Right ventricle myocardium superior (tissue), 1 donor: ENCODE measurements at regions not wholly inside any gene's neighbourhood (a gene's known extent, or its start where the extent isn't known, plus 50 kb on each side); places are given as distances from the start of the nearest gene placed in this dataset.
A peak's percentile ranks its signal among the peaks of the same experiment; 100 is the strongest.

Experiments
- ATAC-seq: fragments of 200-7000 bp; cut with Tn5 transposase; one replicate; pipeline ENCODE4 v1.9.1; 2020; ENCODE audit warnings: mild to moderate bottlenecking; ENCODE audit not compliant: poor library complexity
- DNase-seq: peaks from one replicate; pipeline ENCODE4 v3.0.0-alpha.2; 2020
- intact Hi-C: fragments of 100-400 bp; cut with DNase I; formaldehyde crosslinking; loops from one replicate; pipeline ENCODE4 v1.11.2; 2022
- donor health status: DM: no; HTN: yes; CAD: no; lungs with severe emphysema.

DNA sequence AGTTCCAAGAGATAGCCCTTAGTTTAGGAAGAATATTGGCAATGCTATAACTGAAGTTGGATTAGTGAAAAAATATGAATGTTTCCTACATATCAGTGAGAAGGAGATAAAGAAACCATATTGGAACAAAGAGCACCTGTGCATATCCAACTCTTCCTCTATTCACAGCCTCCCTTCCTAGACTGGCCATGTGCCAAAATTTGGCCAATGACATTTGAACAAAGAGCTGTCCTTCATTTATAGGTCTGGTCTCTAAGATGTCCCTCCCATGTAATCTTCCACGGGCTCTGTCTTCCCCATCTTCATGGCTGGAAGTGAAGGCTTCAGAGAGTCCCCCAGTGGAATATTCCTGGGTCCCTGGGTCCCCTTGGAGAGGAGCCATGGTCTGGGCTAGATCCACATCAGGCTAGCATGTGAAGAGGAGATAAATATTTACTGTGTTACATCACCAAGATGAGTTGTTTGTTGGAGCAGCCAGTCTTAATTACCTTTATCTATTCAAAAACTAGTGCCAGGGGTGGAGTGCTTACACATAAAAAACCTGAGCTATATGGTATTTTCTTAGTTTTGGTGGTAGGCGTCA is 190.0 kb upstream of the S1PR3 start:
- ATAC-seq, result no peak
- no peak for DNase-seq
- intact Hi-C loops, result no loop called here

DNA sequence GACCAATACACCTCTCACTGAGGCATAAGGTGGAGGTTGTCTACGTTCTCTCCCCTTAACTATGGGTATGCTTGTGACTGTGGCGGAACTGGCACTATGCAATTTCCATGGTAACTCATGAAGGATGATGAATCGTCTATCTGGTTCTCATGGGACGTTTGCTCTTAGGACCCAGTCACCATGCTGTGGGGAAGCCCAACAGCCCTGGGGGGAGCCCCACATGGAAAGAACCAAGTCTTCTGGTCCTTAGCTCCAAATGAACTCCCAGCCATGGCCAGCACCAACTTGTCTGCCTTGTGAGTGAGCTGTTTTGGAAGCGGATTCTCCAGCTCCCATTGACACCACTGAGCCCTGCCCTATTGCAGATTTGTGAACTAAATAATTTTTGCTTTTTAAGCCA is 188.7 kb upstream of the S1PR3 start:
- ATAC-seq (no peak), DNase-seq (no peak)
- intact Hi-C loops, result no loop called here

GRCh38 chr9:88803546-88804253 is 187.6 kb upstream of the S1PR3 start:
- no peak for ATAC-seq
- intact Hi-C loops, result no loop called here
- DNase-seq, result no peak

DNA sequence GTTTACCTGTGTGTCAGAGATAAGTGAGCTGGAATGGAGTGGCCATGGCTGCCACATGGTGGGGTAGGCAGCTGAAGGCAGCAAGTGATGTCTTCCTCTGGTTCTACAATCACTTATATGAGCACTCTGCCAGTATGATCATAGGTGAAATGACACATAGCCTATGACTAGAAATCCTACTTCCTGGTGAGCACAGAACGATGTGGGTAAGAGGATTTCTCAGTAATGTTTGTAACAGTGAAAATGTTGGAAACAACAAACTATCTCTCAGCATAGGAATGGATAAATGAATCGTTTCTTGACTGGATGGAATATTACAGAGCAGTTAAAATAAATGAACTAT is 187.0 kb upstream of the S1PR3 start:
- no peak for ATAC-seq
- no peak for DNase-seq
- intact Hi-C loops, result no loop called here

DNA sequence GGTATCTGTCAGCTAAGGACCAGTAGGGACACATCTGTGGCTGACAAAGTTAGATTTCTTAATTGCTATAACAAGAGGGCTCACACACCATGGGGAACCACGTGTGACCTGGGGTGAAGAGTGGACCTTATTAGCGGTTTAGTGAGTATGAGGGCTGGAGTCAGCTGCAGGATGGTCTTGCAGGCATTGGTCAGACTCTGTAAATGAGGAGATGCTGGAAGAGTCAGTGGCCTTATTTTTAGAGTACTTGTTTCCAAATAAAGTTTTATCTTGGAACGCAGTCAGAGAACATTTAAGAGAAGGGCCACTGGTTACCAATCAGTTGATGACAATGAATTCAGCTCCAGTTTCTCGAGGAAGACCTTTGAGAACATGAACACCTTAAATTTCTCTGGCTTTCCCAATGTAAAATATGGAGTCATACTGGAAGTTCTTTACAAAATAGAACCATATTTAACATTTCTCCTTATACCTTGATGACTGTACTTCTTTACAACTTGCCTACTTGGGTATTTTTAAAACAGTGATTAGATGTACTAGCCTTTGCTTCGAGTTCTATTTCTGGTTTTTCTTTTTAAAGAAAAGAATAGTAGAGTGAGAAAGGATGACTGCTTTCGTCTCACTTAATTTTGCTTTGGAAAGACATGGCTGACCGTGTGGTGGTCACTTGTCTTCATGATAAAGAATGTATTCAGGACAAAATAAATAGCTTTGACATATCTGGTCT is 185.9 kb upstream of the S1PR3 start:
- intact Hi-C loops, result no loop called here

DNA sequence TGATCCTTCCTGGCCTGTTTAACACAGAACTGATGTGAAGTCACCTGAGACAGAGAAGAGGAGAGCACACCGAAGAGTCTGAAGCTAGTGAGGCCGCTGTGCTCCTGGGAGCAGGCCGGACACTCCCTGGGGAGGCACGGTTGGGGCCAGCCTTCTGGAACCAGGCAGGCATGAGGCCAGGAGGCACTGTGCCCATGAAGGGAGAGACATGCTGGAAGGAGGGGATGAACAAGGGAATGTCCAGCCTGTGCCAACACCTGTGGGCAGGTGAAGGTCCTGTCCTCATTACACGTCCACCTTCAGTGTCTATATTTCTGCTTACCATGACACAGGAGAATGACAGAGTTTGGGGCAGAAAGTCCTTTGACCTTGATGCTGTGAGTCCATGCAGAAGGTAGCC is 183.8 kb upstream of the S1PR3 start:
- DNase-seq (no peak), ATAC-seq (no peak)

More for the DNA sequence above, 185.9 kb upstream of the S1PR3 start:
- DNase-seq (no peak), ATAC-seq (peak; percentile 74)

GRCh38 chr9:88808019-88808656 is 183.1 kb upstream of the S1PR3 start:
- ATAC-seq (no peak), DNase-seq (no peak)
- intact Hi-C loops, result no loop called here

More for the DNA sequence above, 183.8 kb upstream of the S1PR3 start:
- intact Hi-C loops, result no loop called here

- ATAC-seq (no peak), DNase-seq (no peak)
- intact Hi-C loops, result no loop called here
Measured at GRCh38 chr9:88808761-88809354, 182.4 kb upstream of the S1PR3 start.

GRCh38 chr9:88809355-88810161 is 181.7 kb upstream of the S1PR3 start:
- intact Hi-C loops, result no loop called here
- DNase-seq (no peak), ATAC-seq (peak; percentile 32)

- intact Hi-C loops, result no loop called here
Measured at GRCh38 chr9:88810826-88811225, 180.4 kb upstream of the S1PR3 start.

GRCh38 chr9:88811511-88811910 is 179.8 kb upstream of the S1PR3 start:
- ATAC-seq (no peak), DNase-seq (no peak)
- intact Hi-C loops, result no loop called here

More at GRCh38 chr9:88810826-88811225, 180.4 kb upstream of the S1PR3 start:
- ATAC-seq (no peak), DNase-seq (no peak)

DNA sequence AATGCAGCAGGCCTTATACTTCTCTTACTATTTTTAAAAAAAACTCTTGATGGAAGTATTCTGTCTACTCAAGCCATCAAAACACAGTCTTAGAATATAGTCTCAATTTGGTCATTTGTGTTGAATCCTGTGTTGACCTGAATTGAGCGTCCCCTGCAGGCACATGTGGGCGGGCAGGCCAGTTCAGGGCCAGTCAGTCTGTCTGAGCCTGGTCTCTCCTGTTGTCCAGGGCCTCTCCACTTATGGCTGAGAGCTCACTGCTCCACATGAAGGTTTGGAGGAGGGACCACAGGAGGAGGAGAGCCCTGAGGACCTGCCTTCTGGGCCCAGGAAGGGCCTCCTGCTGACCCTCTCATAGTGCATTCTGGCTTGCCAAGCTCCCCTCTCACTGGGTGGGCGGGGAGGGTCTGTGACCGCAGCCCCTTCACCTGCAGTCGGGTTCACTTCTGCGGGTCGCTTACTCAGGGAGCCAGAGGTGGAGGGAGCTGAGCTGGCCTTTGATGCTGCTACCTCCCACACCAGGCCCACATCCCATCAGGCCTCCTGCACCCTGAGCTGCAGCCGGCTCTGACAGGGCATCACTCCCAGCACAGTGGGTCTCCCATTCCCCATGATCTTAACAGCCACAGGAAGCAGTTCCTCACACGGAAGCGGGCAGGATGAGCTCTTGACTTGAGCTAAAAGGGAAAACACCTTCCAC is 178.2 kb upstream of the S1PR3 start:
- ATAC-seq (no peak), DNase-seq (no peak)
- intact Hi-C loops, result no loop called here

- ATAC-seq (no peak), DNase-seq (no peak)
- intact Hi-C loops, result no loop called here
Measured at GRCh38 chr9:88813638-88814209, 177.5 kb upstream of the S1PR3 start.

- peak; percentile 91 for ATAC-seq
- intact Hi-C loops, result no loop called here
- DNase-seq, result peak; percentile 84
Measured at GRCh38 chr9:88814577-88814976, 176.7 kb upstream of the S1PR3 start.

GRCh38 chr9:88816141-88816540 is 175.1 kb upstream of the S1PR3 start:
- no peak for ATAC-seq
- intact Hi-C loops, result no loop called here
- no peak for DNase-seq

- no peak for ATAC-seq
- intact Hi-C loops, result no loop called here
- no peak for DNase-seq
Measured at GRCh38 chr9:88816591-88816990, 174.7 kb upstream of the S1PR3 start.

GRCh38 chr9:88817628-88818027 is 173.6 kb upstream of the S1PR3 start:
- intact Hi-C loops, result no loop called here
- DNase-seq (no peak), ATAC-seq (no peak)
